Stomach (tissue), 4 donors: ENCODE measurements at regions not wholly inside any gene's neighbourhood (a gene's known extent, or its start where the extent isn't known, plus 50 kb on each side); places are given as distances from the start of the nearest gene placed in this dataset.

Source experiments
- CTCF ChIP-seq, 7 experiments: fragments of 450-650 bp in 4 of 7; fragments of 200-600 bp in 3 of 7; sonication (generic) in 3 of 7; IDR thresholded peaks; one replicate each; pipeline ENCODE4 v1.5.1; 2016 to 2019; ENCODE audit warnings: antibody characterized with exemption in 7 of 7, control low read depth in 2 of 7, mild to moderate bottlenecking in 1 of 7
- EP300 ChIP-seq: sonication (generic); formaldehyde crosslinking; IDR thresholded peaks from one replicate; pipeline ENCODE4 v1.6.1; 2017; ENCODE audit warnings: antibody characterized with exemption

GRCh38 chr16:55051571-55052347 lies 121.1 kb downstream of the IRX5 start:
- no peak for TF ChIP-seq EP300
- no peak for TF ChIP-seq CTCF (IDR thresholded peaks at IDR 0.05)
